GM19397 (cell line): ENCODE measurements at regions not wholly inside any gene's neighbourhood (a gene's known extent, or its start where the extent isn't known, plus 50 kb on each side); places are given as distances from the start of the nearest gene placed in this dataset.

ENCODE experiments used
- ATAC-seq: cut with Tn5 transposase; IDR thresholded peaks from one replicate; pipeline ENCODE4 v1.9.1; 2021; ENCODE audit warnings: mild to moderate bottlenecking, moderate library complexity; ENCODE audit not compliant: unreplicated experiment

- no peak for ATAC-seq
Observed at GRCh38 chr11:42025121-42025803, 565.8 kb upstream of the LRRC4C start.

GRCh38 chr11:42034826-42035225 lies 575.4 kb upstream of the LRRC4C start:
- ATAC-seq = no peak

GRCh38 chr11:42036201-42036600 lies 576.7 kb upstream of the LRRC4C start:
- no peak for ATAC-seq

- ATAC-seq = no peak
Observed at GRCh38 chr11:42043312-42043711, 583.9 kb upstream of the LRRC4C start.

- ATAC-seq = no peak
Observed at GRCh38 chr11:42047637-42048555, 588.4 kb upstream of the LRRC4C start.

- no peak for ATAC-seq
Observed at GRCh38 chr11:42049186-42049585, 589.7 kb upstream of the LRRC4C start.

GRCh38 chr11:42049650-42050049 lies 590.2 kb upstream of the LRRC4C start:
- no peak for ATAC-seq

GRCh38 chr11:42054351-42054900 lies 595.0 kb upstream of the LRRC4C start:
- no peak for ATAC-seq

- no peak for ATAC-seq
Observed at GRCh38 chr11:42055606-42056005, 596.2 kb upstream of the LRRC4C start.

GRCh38 chr11:42058794-42059193 lies 599.3 kb upstream of the LRRC4C start:
- no peak for ATAC-seq

- no peak for ATAC-seq
Observed at GRCh38 chr11:42065199-42065598, 605.7 kb upstream of the LRRC4C start.

GRCh38 chr11:42066113-42066512 lies 606.7 kb upstream of the LRRC4C start:
- ATAC-seq = no peak

GRCh38 chr11:42074306-42074705 lies 614.9 kb upstream of the LRRC4C start:
- no peak for ATAC-seq

- no peak for ATAC-seq
Observed at GRCh38 chr11:42075180-42075579, 615.7 kb upstream of the LRRC4C start.

GRCh38 chr11:42077794-42078193 lies 618.3 kb upstream of the LRRC4C start:
- ATAC-seq = no peak

GRCh38 chr11:42085736-42086135 lies 626.3 kb upstream of the LRRC4C start:
- no peak for ATAC-seq

GRCh38 chr11:42093541-42093940 lies 634.1 kb upstream of the LRRC4C start:
- ATAC-seq = no peak

GRCh38 chr11:42098075-42098474 lies 638.6 kb upstream of the LRRC4C start:
- ATAC-seq = no peak

GRCh38 chr11:42112866-42113265 lies 653.4 kb upstream of the LRRC4C start:
- no peak for ATAC-seq

GRCh38 chr11:42114927-42115326 lies 655.5 kb upstream of the LRRC4C start:
- no peak for ATAC-seq

- no peak for ATAC-seq
Observed at GRCh38 chr11:42138454-42138853, 679.0 kb upstream of the LRRC4C start.

- ATAC-seq = no peak
Observed at GRCh38 chr11:42145311-42145710, 685.9 kb upstream of the LRRC4C start.
